PC-9 (cell line): ENCODE measurements at regions not wholly inside any gene's neighbourhood (a gene's known extent, or its start where the extent isn't known, plus 50 kb on each side); places are given as distances from the start of the nearest gene placed in this dataset.

ENCODE experiments used
- EZH2 ChIP-seq: fragments of 200-600 bp; sonication (generic); IDR thresholded peaks from 2 replicates; pipeline ENCODE4 v1.8.0; 2017; ENCODE audit warnings: antibody characterized with exemption, low read depth
- TF ChIP-seq, protein P1 (sequence below): fragments of 200-600 bp; sonication (generic); conservative IDR thresholded peaks from 2 replicates; pipeline ENCODE4 v1.6.1; 2017; ENCODE audit warnings: mixed run types, antibody characterized with exemption, mild to moderate bottlenecking, moderate library complexity

DNA sequence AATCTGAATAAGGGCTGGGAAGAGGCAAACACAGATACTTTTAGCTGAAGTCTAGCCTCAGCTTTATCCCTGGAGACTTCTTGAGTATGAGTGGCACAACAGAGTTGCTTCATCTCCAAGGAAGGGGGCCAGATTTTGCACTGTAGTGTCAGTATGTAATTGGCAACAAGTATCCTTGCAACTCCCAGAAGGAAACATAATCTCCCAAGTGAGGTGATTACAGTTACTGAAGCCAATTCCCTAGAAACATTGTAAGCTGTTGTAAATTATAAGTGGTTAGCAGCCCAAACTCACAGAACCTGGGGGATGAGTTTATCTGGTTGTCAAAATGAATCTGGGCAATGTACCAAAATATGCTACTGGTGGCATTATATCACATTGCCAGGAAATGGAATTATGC is 2065.7 kb upstream of the PCDH20 start:
- TF ChIP-seq, protein P1, sequence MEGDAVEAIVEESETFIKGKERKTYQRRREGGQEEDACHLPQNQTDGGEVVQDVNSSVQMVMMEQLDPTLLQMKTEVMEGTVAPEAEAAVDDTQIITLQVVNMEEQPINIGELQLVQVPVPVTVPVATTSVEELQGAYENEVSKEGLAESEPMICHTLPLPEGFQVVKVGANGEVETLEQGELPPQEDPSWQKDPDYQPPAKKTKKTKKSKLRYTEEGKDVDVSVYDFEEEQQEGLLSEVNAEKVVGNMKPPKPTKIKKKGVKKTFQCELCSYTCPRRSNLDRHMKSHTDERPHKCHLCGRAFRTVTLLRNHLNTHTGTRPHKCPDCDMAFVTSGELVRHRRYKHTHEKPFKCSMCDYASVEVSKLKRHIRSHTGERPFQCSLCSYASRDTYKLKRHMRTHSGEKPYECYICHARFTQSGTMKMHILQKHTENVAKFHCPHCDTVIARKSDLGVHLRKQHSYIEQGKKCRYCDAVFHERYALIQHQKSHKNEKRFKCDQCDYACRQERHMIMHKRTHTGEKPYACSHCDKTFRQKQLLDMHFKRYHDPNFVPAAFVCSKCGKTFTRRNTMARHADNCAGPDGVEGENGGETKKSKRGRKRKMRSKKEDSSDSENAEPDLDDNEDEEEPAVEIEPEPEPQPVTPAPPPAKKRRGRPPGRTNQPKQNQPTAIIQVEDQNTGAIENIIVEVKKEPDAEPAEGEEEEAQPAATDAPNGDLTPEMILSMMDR = no peak
- no peak for TF ChIP-seq EZH2
